GM13977 (cell line): ENCODE measurements at regions not wholly inside any gene's neighbourhood (a gene's known extent, or its start where the extent isn't known, plus 50 kb on each side); places are given as distances from the start of the nearest gene placed in this dataset.

Experiments used
- DNase-seq: peaks from one replicate; pipeline ENCODE4 v3.0.0; 2012; ENCODE audit warnings: low spot score
- in situ Hi-C: fragments of 300-500 bp; cut with MboI; formaldehyde crosslinking; loops from one replicate; pipeline ENCODE4 v1.12.0; 2022; ENCODE audit warnings: low sequenced_read_pairs, low pct_unique_long_range_greater_than_20kb, mixed read lengths, inconsistent platforms; ENCODE audit not compliant: unreplicated experiment
- TF ChIP-seq, protein P1 (sequence below): IDR thresholded peaks from 2 replicates; pipeline ENCODE4 v1.5.1; 2012; ENCODE audit warnings: mild to moderate bottlenecking, control low read depth; ENCODE audit not compliant: insufficient read depth; ENCODE audit errors: extremely low read depth, missing control alignments

DNA sequence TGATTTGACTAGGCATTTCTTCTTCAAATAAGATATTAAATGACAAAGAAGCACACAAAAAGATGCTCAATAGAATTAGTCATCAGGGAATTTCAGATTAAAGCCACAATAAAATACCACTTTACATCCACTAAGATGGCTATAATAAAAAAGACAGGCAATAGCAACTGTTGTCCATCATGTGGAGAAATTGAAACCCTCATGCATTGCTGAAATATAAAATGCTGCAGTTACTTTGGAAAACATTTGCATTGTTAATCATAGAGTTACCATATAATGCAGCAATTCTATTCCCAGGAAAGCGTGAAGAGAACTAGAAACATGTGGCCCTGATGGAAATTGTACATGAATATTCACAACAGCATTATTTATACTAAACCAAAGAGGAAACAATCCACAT, 605.5 kb upstream of the SLITRK1 start:
- in situ Hi-C loops = no loop called here
- TF ChIP-seq, protein P1, sequence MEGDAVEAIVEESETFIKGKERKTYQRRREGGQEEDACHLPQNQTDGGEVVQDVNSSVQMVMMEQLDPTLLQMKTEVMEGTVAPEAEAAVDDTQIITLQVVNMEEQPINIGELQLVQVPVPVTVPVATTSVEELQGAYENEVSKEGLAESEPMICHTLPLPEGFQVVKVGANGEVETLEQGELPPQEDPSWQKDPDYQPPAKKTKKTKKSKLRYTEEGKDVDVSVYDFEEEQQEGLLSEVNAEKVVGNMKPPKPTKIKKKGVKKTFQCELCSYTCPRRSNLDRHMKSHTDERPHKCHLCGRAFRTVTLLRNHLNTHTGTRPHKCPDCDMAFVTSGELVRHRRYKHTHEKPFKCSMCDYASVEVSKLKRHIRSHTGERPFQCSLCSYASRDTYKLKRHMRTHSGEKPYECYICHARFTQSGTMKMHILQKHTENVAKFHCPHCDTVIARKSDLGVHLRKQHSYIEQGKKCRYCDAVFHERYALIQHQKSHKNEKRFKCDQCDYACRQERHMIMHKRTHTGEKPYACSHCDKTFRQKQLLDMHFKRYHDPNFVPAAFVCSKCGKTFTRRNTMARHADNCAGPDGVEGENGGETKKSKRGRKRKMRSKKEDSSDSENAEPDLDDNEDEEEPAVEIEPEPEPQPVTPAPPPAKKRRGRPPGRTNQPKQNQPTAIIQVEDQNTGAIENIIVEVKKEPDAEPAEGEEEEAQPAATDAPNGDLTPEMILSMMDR = no peak
- no peak for DNase-seq

DNA sequence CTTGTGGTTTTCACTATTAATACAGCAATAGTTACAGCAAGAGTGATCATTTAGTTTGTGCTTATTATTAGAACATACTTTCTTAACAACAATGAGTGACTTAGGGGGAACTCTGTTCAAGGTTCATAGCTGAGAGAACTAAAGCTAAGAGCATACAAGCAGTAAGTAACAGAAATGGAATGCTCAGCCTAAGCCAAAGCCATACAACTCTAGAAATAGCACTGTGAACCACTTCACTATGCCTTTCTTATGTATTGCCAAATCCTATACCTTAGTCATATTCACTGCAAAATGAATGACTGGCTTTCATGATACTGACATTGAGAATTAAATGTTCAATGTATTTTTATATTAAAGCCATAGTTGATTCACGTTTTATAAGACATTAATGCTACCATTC, 599.7 kb upstream of the SLITRK1 start:
- in situ Hi-C loops = no loop called here
- TF ChIP-seq, protein P1 = no peak
- no peak for DNase-seq

DNA sequence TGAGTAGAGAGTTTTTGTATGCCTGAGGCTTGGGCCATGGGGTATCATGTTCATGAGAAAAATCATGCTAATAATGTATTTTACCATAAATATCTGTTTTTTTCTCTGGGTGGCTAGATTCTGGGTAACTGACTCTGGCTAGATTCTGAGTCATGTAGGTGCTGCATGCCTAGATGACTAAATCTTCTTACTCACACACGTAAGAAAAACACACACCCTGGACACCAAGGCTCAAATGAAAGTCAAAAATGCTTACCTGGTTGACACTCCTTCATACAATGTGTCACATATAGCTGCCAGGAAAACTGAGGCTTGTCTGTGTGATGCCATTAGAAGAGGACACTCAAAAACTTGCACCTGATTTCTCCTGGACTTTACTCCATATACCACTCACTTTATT, 597.4 kb upstream of the SLITRK1 start:
- TF ChIP-seq, protein P1 = no peak
- no peak for DNase-seq
- in situ Hi-C loops = no loop called here

- in situ Hi-C loops = no loop called here
- TF ChIP-seq, protein P1 = no peak
- DNase-seq = no peak
Observed at GRCh38 chr13:84470528-84470927, 588.3 kb upstream of the SLITRK1 start.

GRCh38 chr13:84466461-84466860, 584.2 kb upstream of the SLITRK1 start:
- in situ Hi-C loops = no loop called here
- no peak for DNase-seq
- TF ChIP-seq, protein P1 = no peak

DNA sequence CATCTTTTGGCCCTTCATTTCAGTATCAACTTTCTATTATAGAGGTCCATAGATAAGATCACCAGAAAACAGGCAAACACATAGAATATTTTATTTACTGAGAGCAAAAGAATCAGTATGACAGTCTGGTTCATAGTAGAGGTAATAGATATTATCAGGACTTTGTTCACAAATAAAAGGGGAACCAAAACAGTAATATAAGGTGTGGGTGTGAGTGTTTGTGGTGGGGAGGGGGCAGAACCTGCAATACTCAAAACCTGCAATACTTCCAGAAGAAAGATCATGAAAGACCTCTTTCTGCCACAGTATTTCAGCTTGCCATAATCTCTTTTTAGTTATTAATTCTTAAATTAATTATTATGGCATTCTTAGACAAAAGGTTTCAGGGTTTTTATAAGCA, 578.7 kb upstream of the SLITRK1 start:
- no peak for DNase-seq
- TF ChIP-seq, protein P1 = no peak
- in situ Hi-C loops = no loop called here

DNA sequence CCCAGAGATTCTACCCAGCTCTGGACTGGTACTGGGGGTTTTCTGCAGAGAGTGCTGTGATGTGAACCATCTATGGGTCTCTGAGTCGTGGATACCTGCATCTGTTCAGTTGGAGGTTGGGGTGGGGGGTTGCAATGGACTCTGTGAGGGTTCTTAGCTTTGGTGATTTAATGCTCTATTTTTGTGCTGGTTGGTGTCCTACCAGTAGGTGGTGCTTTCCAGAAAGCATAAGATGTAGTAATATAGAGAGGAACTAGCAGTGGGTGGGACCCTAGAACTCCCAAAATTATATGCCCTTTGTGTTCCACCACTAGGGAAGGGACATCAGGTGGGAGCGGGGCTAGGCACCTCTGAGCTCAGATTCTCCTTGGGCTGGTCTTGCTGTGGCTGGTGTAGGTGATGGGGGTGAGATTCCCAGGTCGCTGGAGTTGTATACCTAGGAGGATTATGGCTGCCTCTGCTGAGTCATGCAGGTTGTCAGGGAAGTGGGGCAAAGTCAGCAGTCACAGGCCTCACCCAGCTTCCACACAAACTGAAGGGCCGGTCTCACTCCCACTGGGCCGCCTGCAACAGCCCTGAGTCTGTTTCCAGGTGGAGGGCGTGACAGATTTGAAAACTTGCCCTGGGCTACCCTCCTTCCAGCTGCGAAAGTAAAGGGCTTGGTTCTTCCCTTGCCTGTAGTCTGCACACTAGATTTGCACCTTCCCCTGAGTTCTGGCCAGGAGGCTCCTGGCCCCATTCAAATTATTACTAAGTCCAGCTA, 573.0 kb upstream of the SLITRK1 start:
- no peak for DNase-seq
- TF ChIP-seq, protein P1 = no peak
- in situ Hi-C loops = no loop called here
